ENCODE measurements at regions not wholly inside any gene's neighbourhood (a gene's known extent, or its start where the extent isn't known, plus 50 kb on each side); places are given as distances from the start of the nearest gene placed in this dataset.
"Not testable (repeated sequence)": the region's sequence is repeated elsewhere in the genome, so short reads cannot be mapped to it uniquely, and the experiment has no call there.

- no peak for DNase-seq
Measured at GRCh38 chr2:153299809-153300208, 178.8 kb downstream of the RPRM start.

GRCh38 chr2:153299217-153299616, 179.3 kb downstream of the RPRM start:
- DNase-seq: no peak

GRCh38 chr2:153294199-153294786, 184.3 kb downstream of the RPRM start:
- DNase-seq: no peak

- no peak for DNase-seq
Measured at GRCh38 chr2:153291718-153292117, 186.8 kb downstream of the RPRM start.

- peak; percentile 13 for DNase-seq
Measured at GRCh38 chr2:153287109-153287801, 191.3 kb downstream of the RPRM start.

- peak; percentile 21 for DNase-seq
Measured at GRCh38 chr2:153268941-153269461, 209.6 kb downstream of the RPRM start.

- DNase-seq: not testable (repeated sequence)
Measured at GRCh38 chr2:153256876-153257275, 221.7 kb downstream of the RPRM start.

- DNase-seq: not testable (repeated sequence)
Measured at GRCh38 chr2:153246636-153247035, 231.9 kb downstream of the RPRM start.

GRCh38 chr2:153235516-153235915, 243.0 kb downstream of the RPRM start:
- DNase-seq: no peak

- DNase-seq: no peak
Measured at GRCh38 chr2:153232464-153232863, 246.1 kb downstream of the RPRM start.

GRCh38 chr2:153230977-153231376, 247.6 kb downstream of the RPRM start:
- no peak for DNase-seq

GRCh38 chr2:153228904-153229303, 249.7 kb downstream of the RPRM start:
- DNase-seq: no peak

GRCh38 chr2:153227981-153228380, 250.6 kb downstream of the RPRM start:
- no peak for DNase-seq

GRCh38 chr2:153222231-153223165, 256.1 kb downstream of the RPRM start:
- DNase-seq: no peak

GRCh38 chr2:153221506-153221905, 257.1 kb downstream of the RPRM start:
- DNase-seq: no peak

- no peak for DNase-seq
Measured at GRCh38 chr2:153221087-153221486, 257.5 kb downstream of the RPRM start.

GRCh38 chr2:153218851-153219250, 259.7 kb downstream of the RPRM start:
- no peak for DNase-seq

GRCh38 chr2:153214337-153214736, 264.2 kb downstream of the RPRM start:
- no peak for DNase-seq

- no peak for DNase-seq
Measured at GRCh38 chr2:153213022-153213421, 265.5 kb downstream of the RPRM start.

- no peak for DNase-seq
Measured at GRCh38 chr2:153197402-153198386, 280.9 kb downstream of the RPRM start.

GRCh38 chr2:153196378-153197058, 282.0 kb downstream of the RPRM start:
- DNase-seq: no peak

GRCh38 chr2:153195342-153195741, 283.2 kb downstream of the RPRM start:
- no peak for DNase-seq

Measured in RPMI8226 (cell line).